WTC11 (cell line): ENCODE measurements at regions not wholly inside any gene's neighbourhood (a gene's known extent, or its start where the extent isn't known, plus 50 kb on each side); places are given as distances from the start of the nearest gene placed in this dataset.

ENCODE experiments used
- ATF1 ChIP-seq: sonication (generic); formaldehyde crosslinking; IDR thresholded peaks from 2 replicates; pipeline ENCODE4 v1.8.1; 2023; ENCODE audit warnings: mild to moderate bottlenecking, moderate library complexity, missing genetic modification reagents
- CREB1 ChIP-seq: sonication (generic); formaldehyde crosslinking; IDR thresholded peaks from 2 replicates; pipeline ENCODE4 v1.8.0; 2023; ENCODE audit warnings: mild to moderate bottlenecking, missing genetic modification reagents
- JAZF1 ChIP-seq: fragments of 250-450 bp; sonication (Bioruptor Pico); IDR thresholded peaks from 2 replicates; pipeline ENCODE4 v1.9.0; 2021; ENCODE audit warnings: moderate library complexity, mild to moderate bottlenecking, inconsistent platforms
- KAT7 ChIP-seq: sonication (generic); formaldehyde crosslinking; IDR thresholded peaks from 2 replicates; pipeline ENCODE4 v1.8.1; 2023; ENCODE audit warnings: missing genetic modification reagents, mild to moderate bottlenecking, borderline replicate concordance
- MXD4 ChIP-seq: fragments of 250-450 bp; sonication (Bioruptor Pico); IDR thresholded peaks from 2 replicates; pipeline ENCODE4 v1.8.0; 2021; ENCODE audit warnings: mild to moderate bottlenecking, moderate library complexity, borderline replicate concordance
- NFYB ChIP-seq: sonication (generic); formaldehyde crosslinking; conservative IDR thresholded peaks from 2 replicates; pipeline ENCODE4 v1.8.0; 2022; ENCODE audit warnings: low read depth, missing genetic modification reagents
- NR1H2 ChIP-seq: sonication (generic); formaldehyde crosslinking; IDR thresholded peaks from 2 replicates; pipeline ENCODE4 v1.9.0; 2021; ENCODE audit warnings: mild to moderate bottlenecking, moderate library complexity, missing genetic modification reagents
- OVOL2 ChIP-seq: fragments of 250-450 bp; sonication (Bioruptor Pico); IDR thresholded peaks from 2 replicates; pipeline ENCODE4 v1.9.0; 2021; ENCODE audit warnings: mild to moderate bottlenecking, borderline replicate concordance
- RELA ChIP-seq: sonication (generic); formaldehyde crosslinking; IDR thresholded peaks from 2 replicates; pipeline ENCODE4 v1.8.1; 2022; ENCODE audit warnings: missing genetic modification reagents, mild to moderate bottlenecking, borderline replicate concordance
- SMAD4 ChIP-seq: sonication (generic); formaldehyde crosslinking; IDR thresholded peaks from 2 replicates; pipeline ENCODE4 v1.8.0; 2022; ENCODE audit warnings: mild to moderate bottlenecking, missing genetic modification reagents
- STAT6 ChIP-seq: sonication (generic); formaldehyde crosslinking; conservative IDR thresholded peaks from 2 replicates; pipeline ENCODE4 v1.8.1; 2023; ENCODE audit warnings: mild to moderate bottlenecking, low read depth, missing genetic modification reagents, moderate library complexity
- TF ChIP-seq, protein P1 (sequence below): sonication (generic); formaldehyde crosslinking; IDR thresholded peaks from 2 replicates; pipeline ENCODE4 v1.8.0; 2022; ENCODE audit warnings: mild to moderate bottlenecking, missing genetic modification reagents
- TF ChIP-seq, protein P2 (sequence below): fragments of 200-600 bp; IDR thresholded peaks from 2 replicates; pipeline ENCODE4 v1.8.0; 2022; ENCODE audit warnings: antibody characterized with exemption
- TF ChIP-seq, protein P3 (sequence below): sonication (generic); formaldehyde crosslinking; IDR thresholded peaks from 2 replicates; pipeline ENCODE4 v1.8.1; 2022; ENCODE audit warnings: low read depth, mild to moderate bottlenecking, moderate library complexity, missing genetic modification reagents, borderline replicate concordance

DNA sequence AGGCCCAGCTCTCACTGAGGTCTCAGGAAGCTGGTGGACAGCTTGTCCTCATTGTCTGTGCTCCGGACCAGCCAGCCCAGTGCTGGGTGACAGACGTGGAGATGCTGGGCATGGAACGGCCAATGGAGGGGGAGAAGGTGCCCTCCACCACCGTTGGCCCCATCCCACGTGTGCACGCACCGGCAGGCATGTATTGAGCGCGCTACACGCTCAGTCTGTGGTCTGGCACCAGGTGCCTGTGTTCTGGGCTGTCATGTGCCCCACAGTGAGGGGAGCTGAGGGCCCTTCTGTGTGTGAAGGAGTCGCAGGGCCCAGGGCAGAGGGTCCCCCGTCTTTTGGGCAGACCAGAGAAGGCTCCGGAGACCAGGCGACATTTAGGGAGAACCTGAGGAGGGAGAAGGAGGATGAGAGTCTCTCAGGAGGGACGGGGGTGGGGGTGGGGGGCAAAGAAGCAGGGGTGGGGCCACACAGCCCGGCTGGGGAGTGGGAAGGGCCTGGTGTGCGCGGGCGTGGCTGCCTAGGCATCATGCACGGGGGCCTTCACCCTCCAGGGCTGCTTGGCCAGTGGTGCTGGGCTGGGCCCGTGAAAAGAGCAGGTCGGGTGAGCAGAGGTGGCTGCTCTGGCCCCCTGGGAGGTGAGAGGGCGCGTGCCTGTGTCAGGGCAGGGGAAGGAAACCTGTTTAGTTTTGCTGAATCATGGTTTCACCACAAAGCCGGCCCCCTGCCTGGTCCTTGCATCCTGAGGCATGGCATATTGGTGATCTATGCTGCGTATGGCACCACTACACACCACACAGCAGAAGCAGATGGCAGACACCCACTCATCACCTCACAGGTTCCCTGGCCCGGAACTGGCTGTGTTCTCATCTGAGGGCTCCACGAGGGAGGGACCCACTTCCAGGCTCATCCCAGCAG lies 86.7 kb upstream of the TTC34 start:
- no peak for TF ChIP-seq MXD4 (CRISPR knock-in tag)
- TF ChIP-seq OVOL2 (CRISPR knock-in tag) = no peak
- TF ChIP-seq, protein P1, sequence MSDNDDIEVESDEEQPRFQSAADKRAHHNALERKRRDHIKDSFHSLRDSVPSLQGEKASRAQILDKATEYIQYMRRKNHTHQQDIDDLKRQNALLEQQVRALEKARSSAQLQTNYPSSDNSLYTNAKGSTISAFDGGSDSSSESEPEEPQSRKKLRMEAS = no peak
- no peak for TF ChIP-seq NFYB (CRISPR knock-in tag)
- no peak for TF ChIP-seq JAZF1 (CRISPR knock-in tag)
- TF ChIP-seq ATF1 (CRISPR knock-in tag) = no peak
- TF ChIP-seq CREB1 (CRISPR knock-in tag) = no peak
- TF ChIP-seq KAT7 (CRISPR knock-in tag) = no peak
- no peak for TF ChIP-seq SMAD4 (CRISPR knock-in tag)
- TF ChIP-seq, protein P2, sequence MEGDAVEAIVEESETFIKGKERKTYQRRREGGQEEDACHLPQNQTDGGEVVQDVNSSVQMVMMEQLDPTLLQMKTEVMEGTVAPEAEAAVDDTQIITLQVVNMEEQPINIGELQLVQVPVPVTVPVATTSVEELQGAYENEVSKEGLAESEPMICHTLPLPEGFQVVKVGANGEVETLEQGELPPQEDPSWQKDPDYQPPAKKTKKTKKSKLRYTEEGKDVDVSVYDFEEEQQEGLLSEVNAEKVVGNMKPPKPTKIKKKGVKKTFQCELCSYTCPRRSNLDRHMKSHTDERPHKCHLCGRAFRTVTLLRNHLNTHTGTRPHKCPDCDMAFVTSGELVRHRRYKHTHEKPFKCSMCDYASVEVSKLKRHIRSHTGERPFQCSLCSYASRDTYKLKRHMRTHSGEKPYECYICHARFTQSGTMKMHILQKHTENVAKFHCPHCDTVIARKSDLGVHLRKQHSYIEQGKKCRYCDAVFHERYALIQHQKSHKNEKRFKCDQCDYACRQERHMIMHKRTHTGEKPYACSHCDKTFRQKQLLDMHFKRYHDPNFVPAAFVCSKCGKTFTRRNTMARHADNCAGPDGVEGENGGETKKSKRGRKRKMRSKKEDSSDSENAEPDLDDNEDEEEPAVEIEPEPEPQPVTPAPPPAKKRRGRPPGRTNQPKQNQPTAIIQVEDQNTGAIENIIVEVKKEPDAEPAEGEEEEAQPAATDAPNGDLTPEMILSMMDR = no peak
- TF ChIP-seq, protein P3, sequence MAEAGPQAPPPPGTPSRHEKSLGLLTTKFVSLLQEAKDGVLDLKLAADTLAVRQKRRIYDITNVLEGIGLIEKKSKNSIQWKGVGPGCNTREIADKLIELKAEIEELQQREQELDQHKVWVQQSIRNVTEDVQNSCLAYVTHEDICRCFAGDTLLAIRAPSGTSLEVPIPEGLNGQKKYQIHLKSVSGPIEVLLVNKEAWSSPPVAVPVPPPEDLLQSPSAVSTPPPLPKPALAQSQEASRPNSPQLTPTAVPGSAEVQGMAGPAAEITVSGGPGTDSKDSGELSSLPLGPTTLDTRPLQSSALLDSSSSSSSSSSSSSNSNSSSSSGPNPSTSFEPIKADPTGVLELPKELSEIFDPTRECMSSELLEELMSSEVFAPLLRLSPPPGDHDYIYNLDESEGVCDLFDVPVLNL (CRISPR knock-in tag) = no peak
- TF ChIP-seq RELA (CRISPR knock-in tag) = no peak
- no peak for TF ChIP-seq NR1H2 (CRISPR knock-in tag)
- TF ChIP-seq STAT6 (CRISPR knock-in tag) = no peak
